CD4-positive, alpha-beta T cell treated with Interleukin-17A for 1 hour (primary cell): ENCODE measurements at regions not wholly inside any gene's neighbourhood (a gene's known extent, or its start where the extent isn't known, plus 50 kb on each side); places are given as distances from the start of the nearest gene placed in this dataset.
"Not testable (repeated sequence)": the region's sequence is repeated elsewhere in the genome, so short reads cannot be mapped to it uniquely, and the experiment has no call there.

ENCODE experiments used
- DNase-seq: peaks from one replicate; pipeline ENCODE4 v3.0.0-alpha.2; 2020

DNA sequence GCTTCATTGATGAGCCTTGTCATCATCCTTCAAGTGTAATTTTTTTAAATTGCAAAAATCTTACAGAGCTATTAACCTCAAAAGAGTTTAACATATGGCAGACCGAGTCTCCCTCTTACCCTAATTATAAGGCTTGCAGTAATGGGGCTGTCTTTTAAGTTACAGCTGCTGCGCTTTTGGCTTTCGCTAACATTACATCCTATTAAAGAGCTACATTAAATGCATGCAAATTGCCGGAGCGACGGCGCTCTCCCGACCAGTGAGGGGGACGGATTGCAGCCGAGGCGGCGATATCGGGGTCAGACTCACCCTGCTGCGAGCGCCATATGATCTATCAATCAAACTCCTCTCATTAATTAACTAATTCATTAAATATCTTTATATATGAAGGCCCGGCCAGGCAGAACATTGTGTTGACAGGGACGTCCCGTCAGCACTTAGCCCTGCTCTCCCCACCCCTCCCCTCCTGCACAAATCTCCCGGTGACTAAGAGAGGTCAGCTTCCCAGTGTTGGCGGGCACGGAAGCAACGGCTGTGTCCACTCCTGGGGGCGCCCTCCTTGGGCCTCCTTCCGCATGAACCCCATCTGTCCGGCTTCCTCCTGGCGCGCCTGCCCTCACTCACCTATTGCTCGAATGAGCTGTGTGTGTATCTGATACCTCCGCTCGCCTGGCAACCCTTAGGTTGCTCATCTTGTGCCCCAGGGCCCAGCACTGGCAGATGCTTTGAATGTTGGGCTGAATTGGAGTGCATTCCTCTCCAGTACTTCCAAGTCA lies 156.0 kb upstream of the CADM1 start:
- DNase-seq: no peak

DNA sequence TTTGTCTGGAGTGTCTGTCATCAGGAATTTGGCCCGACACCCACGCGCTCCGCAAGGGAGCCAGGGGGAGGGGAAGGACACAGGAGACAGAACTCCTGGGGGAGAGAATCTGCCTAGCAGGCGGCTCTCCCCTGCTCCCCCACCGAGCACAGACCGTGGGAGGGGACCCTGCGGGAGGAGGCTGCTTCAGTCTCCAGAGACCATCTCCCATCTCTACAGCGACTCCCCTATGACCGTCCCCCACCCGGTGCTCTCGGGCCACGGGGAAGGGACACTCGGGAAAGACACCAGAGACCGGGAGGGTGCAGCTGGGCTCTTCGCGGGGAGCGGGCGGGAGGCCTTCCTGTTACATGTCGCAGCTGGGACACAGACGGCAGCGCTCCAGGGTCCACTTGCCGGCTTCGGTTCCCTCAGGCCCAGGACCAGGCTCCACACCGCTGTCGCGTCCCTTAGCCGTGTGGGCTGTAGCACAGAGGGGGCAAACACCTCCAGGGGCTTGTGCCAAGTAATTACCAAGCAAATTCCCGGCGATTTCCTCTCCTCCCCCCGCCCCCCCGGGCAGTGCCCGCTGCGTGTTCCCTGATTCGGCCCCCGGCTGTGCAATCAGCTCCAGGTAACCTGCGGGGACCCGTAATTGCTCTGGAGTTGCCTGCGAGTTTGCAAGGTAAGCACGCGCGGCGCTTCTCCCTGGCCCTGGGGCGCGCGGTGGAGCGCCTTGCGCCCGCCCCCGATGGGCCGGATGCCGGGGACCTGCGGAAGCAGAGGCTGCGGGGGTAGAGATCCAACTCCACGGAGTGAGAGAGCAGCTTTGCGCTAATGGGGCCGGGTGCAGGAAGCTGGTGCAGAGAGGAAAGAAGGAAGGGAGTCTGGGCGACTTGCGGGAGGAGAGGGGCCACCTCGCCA lies 155.1 kb upstream of the CADM1 start:
- DNase-seq: no peak

DNA sequence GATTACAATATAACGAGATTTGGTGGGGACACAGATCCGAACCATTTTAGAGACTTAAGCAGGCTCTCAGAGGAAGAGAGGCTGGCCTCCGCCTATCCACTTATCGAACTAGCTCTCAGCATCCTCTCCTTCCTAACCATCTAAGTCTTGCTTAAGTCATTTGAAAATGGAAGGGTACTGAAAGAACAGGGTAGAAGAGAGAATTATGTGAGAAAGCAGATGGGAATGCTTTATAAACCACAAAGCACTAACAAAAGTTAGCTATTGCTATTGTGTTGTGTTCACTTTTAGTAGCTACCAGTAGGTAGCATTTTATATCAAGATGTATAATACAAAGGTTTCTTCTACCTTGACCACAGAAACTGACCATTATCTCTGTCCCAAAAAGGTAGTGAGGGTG lies 153.4 kb upstream of the CADM1 start:
- DNase-seq: no peak

DNA sequence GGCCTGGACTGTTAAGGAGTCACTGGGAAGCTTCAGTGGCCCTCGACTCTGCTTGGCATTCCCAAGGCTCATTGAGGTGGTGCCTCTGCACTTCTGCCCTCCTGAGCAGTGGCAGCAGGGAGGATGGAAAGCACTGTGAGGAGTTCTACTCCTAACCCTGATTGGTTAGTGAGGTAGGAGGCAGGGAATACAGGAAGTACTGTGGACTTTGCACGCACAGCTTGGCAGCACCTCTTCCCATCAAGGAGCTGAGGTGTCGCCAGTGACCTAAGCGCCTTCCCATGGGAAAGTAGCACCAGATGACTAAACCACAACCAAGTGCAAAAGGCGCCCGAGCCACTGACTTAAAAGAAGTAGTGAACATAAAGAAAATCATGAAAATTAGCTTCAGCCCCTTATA lies 152.5 kb upstream of the CADM1 start:
- no peak for DNase-seq

DNA sequence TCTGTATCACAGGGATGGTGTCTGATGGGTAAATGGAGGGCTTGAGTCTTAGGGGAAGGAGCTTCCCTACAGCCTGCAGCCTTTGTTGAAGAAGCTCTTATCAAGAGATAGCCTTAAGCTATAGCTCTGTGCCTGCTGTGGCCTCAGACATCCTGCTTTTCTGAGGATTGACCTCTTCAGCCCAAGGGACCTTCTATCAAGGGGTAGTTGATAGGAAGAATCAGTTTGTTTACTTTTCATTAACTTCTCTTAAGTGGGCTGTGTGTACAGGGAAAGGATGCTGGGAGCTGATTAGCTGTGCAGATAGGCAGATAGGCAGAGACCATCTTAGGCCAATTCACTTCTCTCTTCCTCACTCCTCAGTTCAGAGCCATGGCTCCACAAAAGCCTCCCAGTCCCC lies 151.8 kb upstream of the CADM1 start:
- DNase-seq: no peak

GRCh38 chr11:115654792-115655191 lies 150.6 kb upstream of the CADM1 start:
- DNase-seq: no peak

- DNase-seq: no peak
These were observed 149.7 kb upstream of the CADM1 start for GRCh38 chr11:115653926-115654325.

GRCh38 chr11:115653076-115653475 lies 148.9 kb upstream of the CADM1 start:
- no peak for DNase-seq

DNA sequence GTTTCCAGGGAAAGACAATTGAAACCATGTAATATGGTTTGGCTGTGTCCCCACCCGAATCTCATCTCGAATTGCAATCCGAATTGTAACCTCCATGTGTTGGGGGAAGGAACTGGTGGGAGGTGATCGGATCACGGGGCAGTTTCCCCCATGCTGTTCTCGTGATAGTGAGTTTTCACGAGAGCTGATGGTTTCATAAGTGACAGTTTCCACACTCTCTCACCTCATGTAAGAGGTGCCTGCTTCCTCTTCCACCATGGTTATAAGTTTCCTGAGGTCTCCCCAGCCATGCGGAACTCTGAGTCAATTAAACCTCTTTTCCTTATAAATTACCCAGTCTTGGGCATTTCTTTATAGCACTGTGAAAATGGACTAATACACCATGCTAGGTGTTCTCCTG lies 148.3 kb upstream of the CADM1 start:
- no peak for DNase-seq

GRCh38 chr11:115652094-115652493 lies 147.9 kb upstream of the CADM1 start:
- DNase-seq: no peak

DNA sequence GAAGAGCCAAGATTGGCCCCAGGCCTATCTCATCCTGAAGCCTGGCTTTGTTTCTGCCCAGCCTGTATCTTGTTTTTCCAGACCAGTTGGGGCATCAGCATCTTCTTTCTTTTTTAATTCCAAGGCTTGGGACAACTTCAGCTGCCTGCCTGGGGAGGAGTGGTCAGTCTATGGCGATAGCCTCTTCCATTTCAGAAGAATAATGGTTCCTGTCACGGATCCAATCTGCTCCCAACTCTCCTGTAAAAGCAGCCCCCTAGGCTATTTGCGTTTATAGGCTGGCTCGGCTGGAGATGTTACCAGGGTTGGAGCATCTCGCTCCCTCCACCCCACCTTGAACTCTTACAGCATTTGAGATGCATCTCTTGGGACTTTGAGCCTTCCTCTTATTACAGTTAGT lies 145.2 kb upstream of the CADM1 start:
- DNase-seq: no peak

- DNase-seq: no peak
These were observed 141.6 kb upstream of the CADM1 start for GRCh38 chr11:115645631-115646317.

DNA sequence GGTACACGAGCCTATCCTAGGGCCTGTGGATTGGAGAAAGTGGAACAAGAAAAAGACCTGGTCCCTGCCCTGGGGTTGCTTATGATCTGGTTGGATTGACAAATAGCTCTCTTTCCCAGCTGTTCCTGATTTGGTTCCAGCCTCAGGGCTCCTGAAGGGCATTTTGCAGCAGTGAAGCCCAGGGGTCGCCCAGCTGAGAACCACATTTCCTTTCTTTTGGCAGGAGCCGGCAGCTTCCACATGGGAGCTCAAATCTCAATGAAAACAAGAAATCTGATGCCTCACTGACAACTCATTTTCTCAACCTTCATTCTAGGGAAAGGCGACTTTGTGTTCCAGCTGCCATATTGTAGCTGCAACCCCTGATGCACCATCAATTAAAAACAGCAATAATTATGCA lies 140.6 kb upstream of the CADM1 start:
- DNase-seq: no peak

DNA sequence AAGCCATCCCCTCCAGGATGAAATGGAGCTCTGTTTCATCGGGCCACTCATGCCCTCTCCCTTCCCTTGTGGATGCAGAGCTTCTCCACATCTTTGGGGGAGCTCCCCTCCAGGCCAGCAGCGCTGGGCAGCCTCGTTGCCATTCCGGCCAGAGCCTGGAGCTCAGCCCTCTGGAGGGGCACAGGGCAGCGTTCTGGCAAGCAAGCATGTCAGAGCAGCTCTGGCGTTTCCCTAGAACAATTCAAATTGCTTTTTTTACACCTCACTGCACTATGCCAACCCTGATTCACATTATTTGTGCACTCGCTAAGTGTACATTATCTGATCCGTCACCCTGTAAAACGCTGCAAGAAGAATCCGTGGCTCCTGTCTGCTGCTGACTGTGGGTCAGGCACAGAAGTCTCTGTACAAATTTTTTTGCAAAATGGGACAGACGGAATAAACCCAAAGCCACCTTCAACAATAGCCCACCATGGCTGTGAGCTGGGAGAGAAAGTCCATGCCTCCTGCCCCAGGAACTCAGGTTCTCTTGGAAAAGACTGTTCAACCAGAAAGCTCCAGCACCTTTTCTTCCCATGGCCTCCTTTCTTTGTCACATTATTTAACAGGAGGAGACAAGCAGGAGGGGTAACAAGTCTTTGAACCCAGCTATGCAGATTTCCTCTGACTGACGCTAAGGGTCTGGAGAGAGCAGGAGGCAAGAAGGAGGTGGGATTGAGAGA lies 139.5 kb upstream of the CADM1 start:
- DNase-seq: no peak

GRCh38 chr11:115642660-115643059 lies 138.4 kb upstream of the CADM1 start:
- DNase-seq: no peak

DNA sequence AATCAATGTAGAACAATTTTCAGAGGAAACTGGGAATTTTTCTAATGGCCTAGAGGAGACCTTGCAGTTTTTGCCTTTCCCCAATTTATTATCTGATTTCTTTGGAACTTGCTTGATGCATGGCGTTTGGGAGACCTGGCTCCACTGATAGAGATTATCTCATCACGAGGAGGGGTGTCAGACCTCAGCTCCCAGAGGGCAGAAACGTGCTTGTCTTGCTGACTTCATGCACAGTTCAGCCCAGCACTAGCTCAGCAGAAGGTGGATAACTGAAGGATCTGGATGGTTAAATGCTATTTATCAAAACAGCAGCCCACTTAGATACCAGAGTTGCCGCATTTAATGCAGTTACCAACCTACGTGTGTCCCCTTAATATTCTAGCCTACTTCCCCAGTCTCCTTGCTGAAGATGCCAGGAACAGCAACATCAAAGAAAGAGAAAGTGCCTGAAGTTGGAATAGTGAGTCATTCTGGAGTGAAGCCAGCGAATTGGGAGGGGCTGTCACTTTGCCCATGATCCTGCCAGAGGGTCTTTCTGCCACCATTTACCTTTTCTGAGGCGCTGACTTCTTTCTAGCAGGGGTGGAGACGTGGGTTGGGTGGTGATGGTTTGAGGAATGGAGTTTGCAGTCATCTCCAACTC lies 133.5 kb upstream of the CADM1 start:
- no peak for DNase-seq

DNA sequence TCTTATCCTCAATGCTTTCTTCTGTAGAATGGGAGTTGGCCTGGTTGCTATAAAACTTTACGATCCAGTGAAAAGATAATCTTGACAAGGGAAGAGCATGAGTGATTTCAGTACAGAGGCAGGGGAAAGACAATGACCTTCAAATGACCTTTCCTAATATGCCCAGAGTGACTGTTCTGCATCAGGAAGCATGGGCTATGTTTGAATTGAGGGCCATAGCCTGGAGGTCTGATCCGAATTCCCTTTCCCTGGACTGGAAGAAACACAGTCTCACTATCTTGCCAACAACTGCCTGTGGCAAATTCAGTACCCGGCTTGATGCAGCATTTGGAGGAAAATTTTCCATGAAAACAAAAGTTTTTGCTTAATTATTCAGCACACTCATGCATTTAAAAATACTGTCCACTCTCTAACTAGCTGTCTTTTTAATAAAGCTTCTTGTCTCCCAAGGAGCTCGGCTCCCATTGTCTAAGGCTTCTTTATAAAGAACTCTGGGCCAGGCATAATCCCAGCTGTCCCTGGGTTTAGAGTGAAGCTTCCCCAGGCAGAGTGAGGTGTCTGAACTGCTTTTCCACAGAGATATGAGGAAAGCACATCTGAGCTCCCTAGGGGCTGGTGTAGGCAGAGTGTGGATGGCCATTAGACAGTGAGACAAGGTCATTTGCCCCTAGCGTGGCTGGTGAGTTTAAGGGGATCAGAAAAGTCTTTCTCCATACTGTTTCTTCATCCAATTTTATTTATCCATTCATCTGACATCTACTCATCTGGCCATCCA lies 132.7 kb upstream of the CADM1 start:
- DNase-seq: no peak

- DNase-seq: not testable (repeated sequence)
These were observed 129.8 kb upstream of the CADM1 start for GRCh38 chr11:115633977-115634376.

GRCh38 chr11:115632061-115632460 lies 127.8 kb upstream of the CADM1 start:
- DNase-seq: no peak

DNA sequence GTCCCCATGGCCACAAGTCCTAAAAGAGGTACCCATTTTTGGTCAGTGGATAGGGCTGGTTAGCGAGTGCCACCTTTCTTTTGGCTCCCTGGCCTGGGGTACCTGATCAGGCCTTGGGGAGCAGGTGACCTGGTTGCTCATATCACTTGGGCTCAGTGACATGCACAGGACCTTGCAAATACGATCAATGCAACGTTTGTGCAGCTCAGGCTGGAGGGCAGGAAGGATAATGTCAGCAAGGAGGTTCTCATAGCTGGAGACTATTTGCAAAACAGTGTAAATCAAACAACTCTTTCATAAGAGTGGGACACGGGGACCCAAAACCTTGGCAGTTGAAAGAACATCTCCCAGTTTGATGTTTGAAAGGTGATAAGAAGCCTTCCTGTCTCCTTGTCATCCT lies 127.4 kb upstream of the CADM1 start:
- DNase-seq: no peak

DNA sequence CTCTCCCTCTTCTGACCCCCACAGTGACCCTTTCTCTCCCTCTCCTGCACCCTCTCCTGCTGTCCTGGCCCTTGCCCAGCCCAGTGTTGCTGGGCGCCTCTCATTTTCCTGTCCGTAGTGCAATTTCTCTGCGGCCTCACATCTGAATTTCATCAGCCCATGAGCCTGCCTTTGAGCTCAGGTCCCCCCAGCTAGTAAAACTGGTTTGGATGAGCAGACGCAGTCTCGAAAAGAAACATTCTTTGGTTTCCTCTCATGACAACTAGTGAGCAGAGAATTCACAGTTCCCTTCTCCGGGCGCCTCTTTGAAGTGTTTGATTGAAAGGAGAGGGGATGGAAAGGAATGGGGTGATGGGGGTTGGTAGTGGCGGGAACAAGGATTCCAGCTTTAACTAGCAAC lies 126.0 kb upstream of the CADM1 start:
- DNase-seq: no peak
